DND-41 (cell line): ENCODE measurements at regions not wholly inside any gene's neighbourhood (a gene's known extent, or its start where the extent isn't known, plus 50 kb on each side); places are given as distances from the start of the nearest gene placed in this dataset.

Experiments
- CTCF ChIP-seq: IDR thresholded peaks from 2 replicates; pipeline ENCODE4 v1.5.1; 2012; ENCODE audit warnings: borderline replicate concordance, low read length, moderate library complexity, mild to moderate bottlenecking; ENCODE audit not compliant: poor library complexity, severe bottlenecking; ENCODE audit errors: extremely low read depth
- EZH2 ChIP-seq: IDR thresholded peaks from 3 replicates; pipeline ENCODE4 v1.6.1; 2012; ENCODE audit warnings: borderline replicate concordance, low read depth, mild to moderate bottlenecking, moderate library complexity, low read length, inconsistent platforms; ENCODE audit not compliant: severe bottlenecking

DNA sequence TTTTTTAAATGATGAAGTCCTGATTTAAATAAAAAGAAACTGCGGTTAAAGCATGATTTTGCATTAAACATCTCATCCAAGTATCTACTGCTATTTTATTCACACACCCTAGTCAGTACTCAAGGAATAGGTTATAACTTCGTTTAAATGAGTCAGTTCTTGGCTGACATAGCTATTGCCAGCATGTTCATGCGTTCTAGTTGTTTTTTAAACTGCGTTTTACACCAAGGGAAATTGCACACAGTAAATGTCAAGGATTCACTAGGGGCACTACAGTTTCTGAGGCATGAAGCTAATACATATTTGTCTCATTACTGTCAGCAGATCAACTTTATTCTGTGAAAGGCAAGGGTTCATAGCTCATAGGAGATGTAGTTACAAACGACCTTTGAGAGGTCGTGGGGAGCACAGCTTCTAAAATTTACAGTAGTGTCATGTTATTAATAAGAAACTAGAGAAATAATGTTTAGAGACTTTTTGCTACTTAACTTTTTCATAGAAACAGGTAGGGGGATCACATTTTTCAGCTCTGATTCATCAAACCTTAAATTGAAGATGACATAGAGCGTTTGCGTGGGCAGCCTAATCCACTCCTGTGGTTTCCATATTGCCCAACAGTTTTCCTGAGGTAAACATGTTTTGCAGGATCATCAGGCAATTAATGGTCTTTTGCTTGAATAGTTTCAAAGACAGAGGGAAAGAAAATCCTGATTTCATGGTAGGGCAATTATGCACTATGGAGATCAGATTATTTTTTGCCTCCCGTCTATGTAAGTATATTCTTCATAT, 2222.7 kb upstream of the WWC1 start:
- TF ChIP-seq CTCF (no peak), EZH2 (no peak)
